B cell (primary cell): ENCODE measurements at regions not wholly inside any gene's neighbourhood (a gene's known extent, or its start where the extent isn't known, plus 50 kb on each side); places are given as distances from the start of the nearest gene placed in this dataset.
"Not testable (repeated sequence)": the region's sequence is repeated elsewhere in the genome, so short reads cannot be mapped to it uniquely, and the experiment has no call there.

ENCODE experiments used
- ATAC-seq: fragments of 200-7000 bp; cut with Tn5 transposase; one replicate; pipeline ENCODE4 v1.10.0; 2021; ENCODE audit warnings: low read depth, mild to moderate bottlenecking, moderate number of reproducible peaks, moderate library complexity
- CTCF ChIA-PET: fragments of 350-600 bp; sonication (Branson Sonifier 250); formaldehyde crosslinking; loops from one replicate; lab custom pipeline; 2021; ENCODE audit warnings: antibody characterized with exemption, inconsistent platforms; lab: Charles Lee
- POLR2A ChIA-PET: fragments of 350-600 bp; sonication (Branson Sonifier 250); formaldehyde crosslinking; loops from one replicate; lab custom pipeline; 2021; ENCODE audit warnings: antibody characterized with exemption; lab: Charles Lee
- DNase-seq: peaks from one replicate; pipeline ENCODE4 v3.0.0; 2013
- H2AFZ ChIP-seq: 2 replicates; pipeline ENCODE4 v1.6.1; 2012; ENCODE audit warnings: mild to moderate bottlenecking, low read depth, low read length; ENCODE audit not compliant: insufficient read depth, poor library complexity, severe bottlenecking
- H3K27ac ChIP-seq, 2 donors: 1 replicate in 1 of 2; 2 replicates in 1 of 2; pipeline ENCODE4 v1.5.1; 2012 to 2013; ENCODE audit warnings: low read length in 2 of 2, mild to moderate bottlenecking in 2 of 2, moderate library complexity in 1 of 2
- H3K27me3 ChIP-seq, 4 experiments: fragments of 200-600 bp in 1 of 4; sonication (generic) in 1 of 4; replicated peaks in 1 of 4; 1 replicate in 2 of 4; 2 replicates in 2 of 4; pipeline versions ENCODE4 v1.6.1 to v1.7.0; 2013 to 2016; ENCODE audit warnings: low read length in 3 of 4, mild to moderate bottlenecking in 2 of 4, mixed read lengths in 1 of 4, moderate library complexity in 1 of 4; ENCODE audit not compliant: insufficient read depth in 4 of 4, control insufficient read depth in 3 of 4; ENCODE audit errors: control extremely low read depth in 1 of 4
- H3K36me3 ChIP-seq, 2 experiments: replicated peaks in 1 of 2; 1 replicate in 1 of 2; 2 replicates in 1 of 2; pipeline versions ENCODE4 v1.6.1 to v1.7.1; 2013; ENCODE audit warnings: low read length in 1 of 2; ENCODE audit not compliant: insufficient read depth in 2 of 2, control insufficient read depth in 1 of 2; ENCODE audit errors: control extremely low read depth in 1 of 2, extremely low read depth in 1 of 2
- H3K4me1 ChIP-seq, 2 donors: fragments of 200-600 bp in 1 of 2; sonication (generic) in 1 of 2; 1 replicate in 1 of 2; 2 replicates in 1 of 2; pipeline versions ENCODE4 v1.5.1 to v1.6.1; 2013 to 2017; ENCODE audit warnings: low read length in 2 of 2; ENCODE audit not compliant: control insufficient read depth in 2 of 2, insufficient read depth in 2 of 2
- H3K4me2 ChIP-seq: replicated peaks from 2 replicates; pipeline ENCODE3; 2012; ENCODE audit warnings: mild to moderate bottlenecking, low read depth, low read length; ENCODE audit not compliant: poor library complexity, severe bottlenecking
- H3K4me3 ChIP-seq, 5 experiments: fragments of 200-600 bp in 1 of 5; sonication (generic) in 1 of 5; 1 replicate in 3 of 5; 2 replicates in 2 of 5; pipeline versions ENCODE4 v1.5.1 to v1.7.0; 2011 to 2016; ENCODE audit warnings: low read length in 4 of 5, mild to moderate bottlenecking in 4 of 5, low read depth in 2 of 5, control low read depth in 1 of 5, moderate library complexity in 1 of 5; ENCODE audit not compliant: insufficient read depth in 1 of 5; ENCODE audit errors: control extremely low read depth in 1 of 5, extremely low read depth in 1 of 5
- H3K79me2 ChIP-seq: fragments of 200-600 bp; sonication (generic); one replicate; pipeline ENCODE4 v1.6.0; 2016; ENCODE audit warnings: low read length; ENCODE audit not compliant: control insufficient read depth, insufficient read depth
- H3K9ac ChIP-seq: fragments of 200-600 bp; sonication (generic); 2 replicates; pipeline ENCODE4 v1.6.1; 2017; ENCODE audit warnings: mild to moderate bottlenecking, low read length, moderate library complexity
- H3K9me3 ChIP-seq, 3 donors: one replicate each; pipeline versions ENCODE4 v1.6.1 to v1.7.1; 2013; ENCODE audit warnings: low read length in 2 of 3; ENCODE audit not compliant: control insufficient read depth in 2 of 3, insufficient read depth in 1 of 3; ENCODE audit errors: control extremely low read depth in 1 of 3
- H4K20me1 ChIP-seq: 2 replicates; pipeline ENCODE4 v1.6.0; 2012; ENCODE audit warnings: mild to moderate bottlenecking, low read length; ENCODE audit not compliant: insufficient read depth, control insufficient read depth, poor library complexity, severe bottlenecking
- H3K27ac Mint-ChIP-seq: one replicate; pipeline ENCODE4 v1.8.0; 2021; ENCODE audit warnings: mixed read lengths
- H3K27me3 Mint-ChIP-seq: one replicate; pipeline ENCODE4 v1.8.0; 2021; ENCODE audit warnings: mixed read lengths
- H3K4me1 Mint-ChIP-seq: one replicate; pipeline ENCODE4 v1.8.0; 2021; ENCODE audit warnings: mixed read lengths
- H3K4me3 Mint-ChIP-seq: one replicate; pipeline ENCODE4 v1.8.0; 2021; ENCODE audit warnings: mixed read lengths
- H3K9me3 Mint-ChIP-seq: one replicate; pipeline ENCODE4 v1.8.0; 2022; ENCODE audit warnings: mixed read lengths; ENCODE audit not compliant: insufficient read depth
- EZH2 ChIP-seq: IDR thresholded peaks from 2 replicates; pipeline ENCODE4 v1.6.1; 2012; ENCODE audit warnings: borderline replicate concordance, low read depth, mild to moderate bottlenecking, moderate library complexity, low read length; ENCODE audit not compliant: insufficient read depth, poor library complexity, severe bottlenecking
- WGBS: methylation state at CpG from one replicate; pipeline ENCODE4 v1.1.5; 2013; ENCODE audit warnings: missing lambda C conversion rate; ENCODE audit not compliant: insufficient coverage; 5-methylcytosine and 5-hydroxymethylcytosine counted together
- intact Hi-C: fragments of 100-400 bp; cut with micrococcal nuclease; formaldehyde crosslinking; loops from one replicate; pipeline ENCODE4 v1.10.0; 2022
- TF ChIP-seq, protein P1 (sequence below): fragments of 200-600 bp; IDR thresholded peaks from one replicate; pipeline ENCODE4 v1.8.0; 2022; ENCODE audit warnings: antibody characterized with exemption, mild to moderate bottlenecking

DNA sequence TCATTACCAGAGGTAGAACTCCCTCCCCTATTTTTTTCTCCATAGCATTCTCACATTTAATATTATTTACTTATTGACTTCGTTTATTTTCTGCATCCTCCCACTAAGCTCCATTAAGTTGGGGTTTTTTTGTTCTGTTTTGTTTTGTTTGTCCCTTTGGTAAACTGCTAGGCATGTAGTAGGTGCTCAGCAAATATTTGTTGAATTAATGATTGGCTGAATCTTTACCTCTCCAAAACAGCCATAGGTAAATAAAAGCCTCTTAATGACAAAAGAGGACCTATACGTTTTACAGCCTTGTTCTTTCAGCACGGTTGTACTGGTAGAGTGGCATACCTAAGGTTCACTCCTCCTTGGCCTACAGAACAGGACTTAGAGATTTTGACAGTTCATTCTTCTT, 52.0 kb downstream of the PRORP start:
- H3K4me3 Mint-ChIP-seq, result no peak overlapping the region
- no peak for TF ChIP-seq EZH2
- TF ChIP-seq, protein P1, sequence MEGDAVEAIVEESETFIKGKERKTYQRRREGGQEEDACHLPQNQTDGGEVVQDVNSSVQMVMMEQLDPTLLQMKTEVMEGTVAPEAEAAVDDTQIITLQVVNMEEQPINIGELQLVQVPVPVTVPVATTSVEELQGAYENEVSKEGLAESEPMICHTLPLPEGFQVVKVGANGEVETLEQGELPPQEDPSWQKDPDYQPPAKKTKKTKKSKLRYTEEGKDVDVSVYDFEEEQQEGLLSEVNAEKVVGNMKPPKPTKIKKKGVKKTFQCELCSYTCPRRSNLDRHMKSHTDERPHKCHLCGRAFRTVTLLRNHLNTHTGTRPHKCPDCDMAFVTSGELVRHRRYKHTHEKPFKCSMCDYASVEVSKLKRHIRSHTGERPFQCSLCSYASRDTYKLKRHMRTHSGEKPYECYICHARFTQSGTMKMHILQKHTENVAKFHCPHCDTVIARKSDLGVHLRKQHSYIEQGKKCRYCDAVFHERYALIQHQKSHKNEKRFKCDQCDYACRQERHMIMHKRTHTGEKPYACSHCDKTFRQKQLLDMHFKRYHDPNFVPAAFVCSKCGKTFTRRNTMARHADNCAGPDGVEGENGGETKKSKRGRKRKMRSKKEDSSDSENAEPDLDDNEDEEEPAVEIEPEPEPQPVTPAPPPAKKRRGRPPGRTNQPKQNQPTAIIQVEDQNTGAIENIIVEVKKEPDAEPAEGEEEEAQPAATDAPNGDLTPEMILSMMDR, result no peak
- no peak overlapping the region for H3K27ac ChIP-seq
- peaks cover 0 to 2% (median 1%) of the 10 kb centered on the region in 3 donors for H3K9me3 ChIP-seq
- no peak overlapping the region for H3K9ac ChIP-seq
- no peaks in the 10 kb centered on the region for H3K79me2 ChIP-seq
- H4K20me1 ChIP-seq, result no peaks in the 10 kb centered on the region
- DNase-seq (no peak), ATAC-seq (no peak)
- CTCF ChIA-PET, result no interaction called here
- H3K4me3 ChIP-seq, result no peak overlapping the region
- POLR2A ChIA-PET, result no interaction called here
- H3K4me1 ChIP-seq, result no peaks in the 10 kb centered on the region
- H3K27ac Mint-ChIP-seq, result no peak overlapping the region
- H3K27me3 Mint-ChIP-seq, result no peaks in the 10 kb centered on the region
- intact Hi-C loops, result no loop called here
- no CpG with 5 or more reads among the region's 3 CpGs for WGBS
- H3K27me3 ChIP-seq, result no peaks in the 10 kb centered on the region
- H3K36me3 ChIP-seq, result peaks cover 0 to 17% of the 10 kb centered on the region in 2 experiments
- H2AFZ ChIP-seq, result no peak overlapping the region
- no peaks in the 10 kb centered on the region for H3K9me3 Mint-ChIP-seq
- no peak overlapping the region for H3K4me2 ChIP-seq
- no peaks in the 10 kb centered on the region for H3K4me1 Mint-ChIP-seq

DNA sequence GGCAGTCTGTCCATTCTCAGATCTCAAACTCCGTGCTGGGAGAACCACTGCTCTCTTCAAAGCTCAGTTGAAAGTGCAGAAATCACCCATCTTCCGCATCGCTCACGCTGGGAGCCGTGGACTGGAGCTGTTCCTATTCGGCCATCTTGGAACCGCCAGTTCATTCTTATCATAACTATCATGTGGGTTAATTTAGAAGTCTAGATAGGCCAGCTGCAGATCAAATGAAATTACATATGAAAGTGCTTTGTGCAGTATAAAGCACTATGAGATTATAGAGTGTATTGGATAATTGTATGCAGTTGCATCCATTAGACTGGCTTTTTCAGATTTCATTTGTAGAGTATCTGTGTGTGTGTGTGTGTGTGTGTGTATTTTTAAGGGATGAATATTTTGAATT, 57.8 kb downstream of the PRORP start:
- POLR2A ChIA-PET, result no interaction called here
- Mint-ChIP-seq H3K27me3 (no peaks in the 10 kb centered on the region), H3K9me3 (no peaks in the 10 kb centered on the region), H3K4me3 (no peak overlapping the region), H3K27ac (no peak overlapping the region), H3K4me1 (peaks cover 7% of the 10 kb centered on the region)
- no peak overlapping the region for H3K4me3 ChIP-seq
- no peak overlapping the region for H3K4me2 ChIP-seq
- H3K36me3 ChIP-seq, result peaks cover 0 to 6% of the 10 kb centered on the region in 2 experiments
- H3K27me3 ChIP-seq, result no peaks in the 10 kb centered on the region
- WGBS, result 100% methylated on average over 1 of the region's 7 CpGs
- no peaks in the 10 kb centered on the region for H3K79me2 ChIP-seq
- DNase-seq, result no peak
- H3K9ac ChIP-seq, result no peak overlapping the region
- TF ChIP-seq EZH2, result no peak
- TF ChIP-seq, protein P1, result no peak
- no peaks in the 10 kb centered on the region for H3K4me1 ChIP-seq
- ATAC-seq, result no peak
- no peak overlapping the region for H3K27ac ChIP-seq
- H2AFZ ChIP-seq, result no peak overlapping the region
- CTCF ChIA-PET, result interaction anchor here (1.2 kb wide), 1 partner anchor 50 kb away, joined by 3 read pairs; no protein-coding TSS in a partner anchor
- no peaks in the 10 kb centered on the region for H3K9me3 ChIP-seq
- no peaks in the 10 kb centered on the region for H4K20me1 ChIP-seq
- intact Hi-C loops, result no loop called here

DNA sequence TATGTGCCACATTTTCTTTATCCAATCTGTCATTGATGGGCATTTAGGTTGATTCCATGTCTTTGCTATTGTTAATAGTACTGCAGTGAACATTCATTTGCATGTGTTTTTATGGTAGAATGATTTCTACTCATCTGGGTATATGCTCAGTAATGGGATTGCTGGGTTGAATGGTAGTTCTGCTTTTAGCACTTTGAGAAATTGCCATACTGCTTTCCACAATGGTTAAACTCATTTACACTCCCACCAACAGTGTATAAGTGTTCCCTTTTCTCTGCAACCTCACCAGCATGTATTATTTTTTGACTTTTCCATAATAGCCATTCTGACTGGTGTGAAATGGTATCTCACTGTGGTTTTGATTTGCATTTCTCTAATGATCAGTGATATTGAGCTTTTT, 62.5 kb downstream of the PRORP start:
- H3K4me1 Mint-ChIP-seq, result peaks cover 11% of the 10 kb centered on the region
- H3K27ac ChIP-seq, H3K4me3 Mint-ChIP-seq, H3K9ac ChIP-seq, H3K4me3 ChIP-seq, H3K4me1 ChIP-seq, ATAC-seq, intact Hi-C loops, H3K27me3 ChIP-seq, POLR2A ChIA-PET, H3K9me3 ChIP-seq, H3K27ac Mint-ChIP-seq, H3K79me2 ChIP-seq, DNase-seq, H4K20me1 ChIP-seq, H3K36me3 ChIP-seq, H3K4me2 ChIP-seq, H3K9me3 Mint-ChIP-seq, H2AFZ ChIP-seq, H3K27me3 Mint-ChIP-seq: not testable (repeated sequence)
- CTCF ChIA-PET, result interaction anchor here (0.7 kb wide), 1 partner anchor 228 kb away, joined by 3 read pairs; no protein-coding TSS in a partner anchor
